ENCODE measurements at regions not wholly inside any gene's neighbourhood (a gene's known extent, or its start where the extent isn't known, plus 50 kb on each side); places are given as distances from the start of the nearest gene placed in this dataset.

DNA sequence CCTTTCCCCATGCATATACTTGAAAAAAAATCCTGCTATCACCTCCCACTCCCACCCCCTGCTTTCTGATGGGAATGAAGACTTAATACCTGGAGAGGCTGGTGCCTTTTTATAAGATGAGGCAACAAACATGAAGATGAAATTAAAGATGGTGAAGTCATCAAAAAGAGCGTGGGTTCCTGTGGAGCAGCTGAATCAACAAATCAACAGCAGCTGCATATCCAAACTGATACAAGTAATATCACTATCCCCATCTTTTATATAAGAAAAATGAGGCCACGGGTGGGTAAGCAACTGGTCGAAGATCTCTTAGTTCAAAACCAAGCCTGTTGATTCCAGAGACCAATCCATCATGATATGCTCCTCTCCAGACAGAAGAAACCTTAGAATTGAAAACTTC, 268.5 kb downstream of the ENC1 start:
- BruUV-seq (replicated peaks): no TSS peak
- Histone ChIP-seq H4K20me1 (replicated peaks; ENCODE audit: control insufficient read depth, extremely low read depth, insufficient read depth, low read length) (no peaks in the 10 kb centered on the region), H3K27ac (ENCODE audit: insufficient read depth, low read depth, low read length) (no peak overlapping the region), H3K9ac (replicated peaks; ENCODE audit: extremely low read depth, insufficient read depth, low read length) (no peak overlapping the region), H3K27me3 (ENCODE audit: control insufficient read depth in 2 of 2, insufficient read depth in 2 of 2, low read length in 2 of 2) (peaks cover 0 to 3% of the 10 kb centered on the region in 2 experiments), H3K9me1 (replicated peaks; ENCODE audit: control insufficient read depth, extremely low read depth, insufficient read depth, low read length) (no peaks in the 10 kb centered on the region), H3K4me2 (ENCODE audit: insufficient read depth, low read length) (no peak overlapping the region), H3K79me2 (ENCODE audit: control insufficient read depth, insufficient read depth, low read length) (no peaks in the 10 kb centered on the region), H2AFZ (ENCODE audit: low read depth, low read length) (no peak overlapping the region), H3K36me3 (ENCODE audit: control insufficient read depth in 2 of 2, extremely low read depth in 1 of 2, insufficient read depth in 2 of 2, low read length in 2 of 2) (no peaks in the 10 kb centered on the region), H3K4me3 (replicated peaks in 1 of 3; ENCODE audit: insufficient read depth in 1 of 3, low read depth in 1 of 3, low read length in 3 of 3) (no peak overlapping the region), H3K4me1 (ENCODE audit: control insufficient read depth, extremely low read depth, insufficient read depth, low read length) (no peaks in the 10 kb centered on the region), H3K9me3 (replicated peaks; ENCODE audit: control insufficient read depth, insufficient read depth, low read length) (no peaks in the 10 kb centered on the region)
- intact Hi-C loops (cut with micrococcal nuclease) (no loop called here), dilution Hi-C loops (cut with MboI; ENCODE audit: extremely low pct_ligation_motif_present, low sequenced_read_pairs) (no loop called here)
- TF ChIP-seq EZH2 (IDR thresholded peaks at IDR 0.05; ENCODE audit: borderline replicate concordance, low read depth, low read length, severe bottlenecking) (no peak), MAX (IDR thresholded peaks at IDR 0.05; ENCODE audit: insufficient read depth, insufficient read length) (no peak), POLR2A (IDR thresholded peaks at IDR 0.05; ENCODE audit: low read depth, low read length) (no peak), MYC (IDR thresholded peaks at IDR 0.05; ENCODE audit: low read depth, low read length) (no peak)
- TF ChIP-seq, protein P1, sequence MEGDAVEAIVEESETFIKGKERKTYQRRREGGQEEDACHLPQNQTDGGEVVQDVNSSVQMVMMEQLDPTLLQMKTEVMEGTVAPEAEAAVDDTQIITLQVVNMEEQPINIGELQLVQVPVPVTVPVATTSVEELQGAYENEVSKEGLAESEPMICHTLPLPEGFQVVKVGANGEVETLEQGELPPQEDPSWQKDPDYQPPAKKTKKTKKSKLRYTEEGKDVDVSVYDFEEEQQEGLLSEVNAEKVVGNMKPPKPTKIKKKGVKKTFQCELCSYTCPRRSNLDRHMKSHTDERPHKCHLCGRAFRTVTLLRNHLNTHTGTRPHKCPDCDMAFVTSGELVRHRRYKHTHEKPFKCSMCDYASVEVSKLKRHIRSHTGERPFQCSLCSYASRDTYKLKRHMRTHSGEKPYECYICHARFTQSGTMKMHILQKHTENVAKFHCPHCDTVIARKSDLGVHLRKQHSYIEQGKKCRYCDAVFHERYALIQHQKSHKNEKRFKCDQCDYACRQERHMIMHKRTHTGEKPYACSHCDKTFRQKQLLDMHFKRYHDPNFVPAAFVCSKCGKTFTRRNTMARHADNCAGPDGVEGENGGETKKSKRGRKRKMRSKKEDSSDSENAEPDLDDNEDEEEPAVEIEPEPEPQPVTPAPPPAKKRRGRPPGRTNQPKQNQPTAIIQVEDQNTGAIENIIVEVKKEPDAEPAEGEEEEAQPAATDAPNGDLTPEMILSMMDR (IDR thresholded peaks at IDR 0.05; ENCODE audit: extremely low read depth in 1 of 2, insufficient read depth in 1 of 2, low read depth in 1 of 2, low read length in 2 of 2): no peak
- CTCF ChIA-PET: no interaction called here
- FAIRE-seq: no peak
- POLR2A ChIA-PET: no interaction called here
- DNase-seq (ENCODE audit: low read depth, low spot score): no peak

- TF ChIP-seq FOS (IDR thresholded peaks at IDR 0.05; ENCODE audit: borderline replicate concordance, insufficient read depth, low read length) (no peak), GATA2 (IDR thresholded peaks at IDR 0.05; ENCODE audit: insufficient read depth, insufficient read length, low read depth, low read length) (no peak), POLR2AphosphoS5 (IDR thresholded peaks at IDR 0.05; ENCODE audit: insufficient read depth, low read depth, low read length) (no peak), MAX (IDR thresholded peaks at IDR 0.05; ENCODE audit: insufficient read depth, insufficient read length) (no peak), EZH2 (IDR thresholded peaks at IDR 0.05; ENCODE audit: borderline replicate concordance, low read depth, low read length, severe bottlenecking) (no peak)
Measured at GRCh38 chr5:74371621-74372020, 268.9 kb downstream of the ENC1 start.

More at GRCh38 chr5:74371621-74372020, 268.9 kb downstream of the ENC1 start:
- Histone ChIP-seq H3K9me3 (replicated peaks; ENCODE audit: control insufficient read depth, insufficient read depth, low read length) (no peaks in the 10 kb centered on the region), H3K4me3 (replicated peaks in 1 of 3; ENCODE audit: insufficient read depth in 1 of 3, low read depth in 1 of 3, low read length in 3 of 3) (no peak overlapping the region), H3K36me3 (ENCODE audit: control insufficient read depth in 2 of 2, extremely low read depth in 1 of 2, insufficient read depth in 2 of 2, low read length in 2 of 2) (no peaks in the 10 kb centered on the region), H3K9ac (replicated peaks; ENCODE audit: extremely low read depth, insufficient read depth, low read length) (no peak overlapping the region), H3K79me2 (ENCODE audit: control insufficient read depth, insufficient read depth, low read length) (no peaks in the 10 kb centered on the region), H3K4me2 (ENCODE audit: insufficient read depth, low read length) (no peak overlapping the region), H3K4me1 (ENCODE audit: control insufficient read depth, extremely low read depth, insufficient read depth, low read length) (no peaks in the 10 kb centered on the region), H4K20me1 (replicated peaks; ENCODE audit: control insufficient read depth, extremely low read depth, insufficient read depth, low read length) (no peaks in the 10 kb centered on the region), H3K27me3 (ENCODE audit: control insufficient read depth in 2 of 2, insufficient read depth in 2 of 2, low read length in 2 of 2) (peaks cover 0 to 3% of the 10 kb centered on the region in 2 experiments), H2AFZ (ENCODE audit: low read depth, low read length) (no peak overlapping the region), H3K9me1 (replicated peaks; ENCODE audit: control insufficient read depth, extremely low read depth, insufficient read depth, low read length) (no peaks in the 10 kb centered on the region), H3K27ac (ENCODE audit: insufficient read depth, low read depth, low read length) (no peak overlapping the region)
- DNase-seq (ENCODE audit: low read depth, low spot score): no peak
- intact Hi-C loops (cut with micrococcal nuclease) (no loop called here), dilution Hi-C loops (cut with MboI; ENCODE audit: extremely low pct_ligation_motif_present, low sequenced_read_pairs) (no loop called here)
- BruUV-seq (replicated peaks): no TSS peak
- ChIA-PET CTCF (no interaction called here), POLR2A (no interaction called here)
- no peak for FAIRE-seq

All from endothelial cell of umbilical vein (primary cell).